SK-N-MC (cell line): ENCODE measurements at regions not wholly inside any gene's neighbourhood (a gene's known extent, or its start where the extent isn't known, plus 50 kb on each side); places are given as distances from the start of the nearest gene placed in this dataset.
"Not testable (repeated sequence)": the region's sequence is repeated elsewhere in the genome, so short reads cannot be mapped to it uniquely, and the experiment has no call there.

ENCODE experiments used
- DNase-seq: peaks from one replicate; pipeline ENCODE4 v3.0.0-alpha.2; 2011; ENCODE audit warnings: low read depth, low spot score
- H3K27ac ChIP-seq: fragments of 200-600 bp; sonication (generic); 2 replicates; pipeline ENCODE4 v1.5.1; 2016; ENCODE audit warnings: mixed run types
- H3K36me3 ChIP-seq: fragments of 200-600 bp; sonication (generic); 2 replicates; pipeline ENCODE4 v1.6.1; 2017; ENCODE audit warnings: antibody characterized with exemption, low read length, mixed read lengths; ENCODE audit not compliant: insufficient read depth
- H3K4me3 ChIP-seq: fragments of 200-600 bp; sonication (generic); 2 replicates; pipeline ENCODE4 v1.5.1; 2016
- H3K9ac ChIP-seq: fragments of 200-600 bp; sonication (generic); 2 replicates; pipeline ENCODE4 v1.8.0; 2017; ENCODE audit warnings: mixed run types, mixed read lengths; ENCODE audit not compliant: insufficient read length
- H3K9me3 ChIP-seq: fragments of 200-600 bp; sonication (generic); 2 replicates; pipeline ENCODE4 v1.6.1; 2017; ENCODE audit warnings: low read depth, mild to moderate bottlenecking, antibody characterized with exemption, low read length, moderate library complexity, mixed read lengths
- EZH2 ChIP-seq: fragments of 200-600 bp; sonication (generic); IDR thresholded peaks from one replicate; pipeline ENCODE4 v1.6.1; 2017; ENCODE audit warnings: antibody characterized with exemption
- FOXP2 ChIP-seq: optimal IDR thresholded peaks from 2 replicates; pipeline ENCODE3; 2011; ENCODE audit warnings: mild to moderate bottlenecking, moderate library complexity; ENCODE audit not compliant: insufficient read depth; ENCODE audit errors: extremely low read length, control extremely low read depth
- POLR2AphosphoS5 ChIP-seq: IDR thresholded peaks from 2 replicates; pipeline ENCODE4 v1.6.1; 2012; ENCODE audit warnings: mild to moderate bottlenecking, low read depth, low read length, borderline replicate concordance

GRCh38 chr7:125195156-125195555 is 265.5 kb upstream of the POT1 start:
- Histone ChIP-seq H3K9ac (no peak overlapping the region), H3K4me3 (no peak overlapping the region), H3K27ac (no peak overlapping the region), H3K36me3 (no peaks in the 10 kb centered on the region), H3K9me3 (no peaks in the 10 kb centered on the region)
- TF ChIP-seq POLR2AphosphoS5: no peak
- TF ChIP-seq FOXP2: no peak
- no peak for TF ChIP-seq EZH2
- DNase-seq: no peak

DNA sequence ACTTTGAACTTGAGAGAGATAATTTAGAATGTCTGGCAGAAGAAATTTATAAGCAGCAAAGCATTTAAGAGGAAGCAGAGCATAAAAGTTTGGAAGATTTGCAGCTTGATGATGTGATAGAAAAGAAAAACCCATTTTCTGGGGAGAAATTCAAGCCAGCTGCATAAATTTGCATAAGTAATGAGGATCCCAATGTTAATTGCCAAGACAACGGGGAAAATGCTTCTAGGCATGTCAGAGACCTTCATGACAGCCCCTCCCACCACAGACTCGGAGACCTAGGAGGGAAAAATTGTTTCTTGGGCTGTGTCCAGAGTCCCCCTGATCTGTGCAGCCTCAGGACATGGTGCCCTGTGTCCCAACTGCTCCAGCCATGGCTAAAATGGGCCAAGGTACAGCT is 263.6 kb upstream of the POT1 start:
- no peaks in the 10 kb centered on the region for H3K36me3 ChIP-seq
- H3K9me3 ChIP-seq: no peaks in the 10 kb centered on the region
- H3K9ac ChIP-seq: no peak overlapping the region
- no peak overlapping the region for H3K4me3 ChIP-seq
- no peak overlapping the region for H3K27ac ChIP-seq
- no peak for TF ChIP-seq EZH2
- no peak for TF ChIP-seq POLR2AphosphoS5
- DNase-seq: no peak

DNA sequence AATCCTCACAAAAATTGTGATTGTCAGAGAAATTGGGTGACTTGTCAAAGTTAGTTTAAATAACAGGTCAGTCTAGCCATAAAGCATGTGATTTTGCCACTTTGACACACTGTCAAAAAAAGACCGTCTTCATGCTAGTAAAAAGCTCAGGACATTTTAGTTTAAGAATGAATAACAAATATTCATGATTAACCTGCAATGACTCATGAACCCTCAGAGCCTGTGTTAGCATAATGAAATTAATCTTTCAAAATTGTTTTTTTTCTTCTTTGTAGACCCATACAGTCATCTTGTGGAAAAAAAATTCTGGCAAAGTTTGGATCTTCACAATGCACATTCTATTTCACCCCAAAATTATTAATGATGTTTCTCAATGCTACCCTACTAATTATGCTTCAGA is 255.2 kb upstream of the POT1 start:
- Histone ChIP-seq H3K27ac (no peak overlapping the region), H3K36me3 (no peaks in the 10 kb centered on the region), H3K9me3 (no peaks in the 10 kb centered on the region), H3K9ac (no peak overlapping the region), H3K4me3 (no peak overlapping the region)
- no peak for TF ChIP-seq FOXP2
- TF ChIP-seq POLR2AphosphoS5: no peak
- no peak for DNase-seq

DNA sequence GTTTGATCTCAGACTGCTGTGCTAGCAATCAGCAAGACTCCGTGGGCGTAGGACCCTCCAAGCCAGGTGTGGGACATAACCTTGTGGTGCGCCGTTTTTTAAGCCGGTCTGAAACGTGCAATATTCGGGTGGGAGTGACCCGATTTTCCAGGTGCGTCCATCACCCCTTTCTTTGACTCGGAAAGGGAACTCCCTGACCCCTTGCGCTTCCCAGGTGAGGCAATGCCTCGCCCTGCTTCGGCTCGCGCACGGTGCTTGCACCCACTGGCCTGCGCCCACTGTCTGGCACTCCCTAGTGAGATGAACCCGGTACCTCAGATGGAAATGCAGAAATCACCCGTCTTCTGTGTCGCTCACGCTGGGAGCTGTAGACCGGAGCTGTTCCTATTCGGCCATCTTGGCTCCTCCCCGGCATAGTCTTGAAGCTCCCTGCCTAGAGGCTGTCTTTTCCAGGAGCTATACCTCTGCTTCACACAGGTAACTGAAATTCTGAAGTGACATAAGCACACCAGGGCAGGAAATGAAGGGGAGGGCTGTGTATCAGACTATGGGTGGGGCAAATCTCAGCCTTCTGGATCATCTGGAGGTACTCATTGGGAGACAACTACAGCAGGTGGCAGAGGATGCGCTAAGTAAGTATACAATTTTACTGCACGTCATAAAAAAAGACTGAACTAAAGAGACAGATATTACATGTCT is 252.1 kb upstream of the POT1 start:
- not testable (repeated sequence) for H3K36me3 ChIP-seq, H3K9me3 ChIP-seq, DNase-seq, H3K4me3 ChIP-seq, H3K9ac ChIP-seq, H3K27ac ChIP-seq

- no peaks in the 10 kb centered on the region for H3K36me3 ChIP-seq
- H3K9me3 ChIP-seq: no peaks in the 10 kb centered on the region
- TF ChIP-seq FOXP2: no peak
- no peak for TF ChIP-seq POLR2AphosphoS5
- H3K9ac ChIP-seq: no peak overlapping the region
- H3K4me3 ChIP-seq: no peak overlapping the region
- DNase-seq: no peak
- H3K27ac ChIP-seq: no peak overlapping the region
Measured at GRCh38 chr7:125173571-125173970, 243.9 kb upstream of the POT1 start.

GRCh38 chr7:125169088-125169487 is 239.5 kb upstream of the POT1 start:
- TF ChIP-seq FOXP2 (no peak), POLR2AphosphoS5 (no peak), EZH2 (no peak)
- Histone ChIP-seq H3K9me3 (no peaks in the 10 kb centered on the region), H3K27ac (no peak overlapping the region), H3K4me3 (no peak overlapping the region), H3K36me3 (no peaks in the 10 kb centered on the region), H3K9ac (no peak overlapping the region)
- no peak for DNase-seq

DNA sequence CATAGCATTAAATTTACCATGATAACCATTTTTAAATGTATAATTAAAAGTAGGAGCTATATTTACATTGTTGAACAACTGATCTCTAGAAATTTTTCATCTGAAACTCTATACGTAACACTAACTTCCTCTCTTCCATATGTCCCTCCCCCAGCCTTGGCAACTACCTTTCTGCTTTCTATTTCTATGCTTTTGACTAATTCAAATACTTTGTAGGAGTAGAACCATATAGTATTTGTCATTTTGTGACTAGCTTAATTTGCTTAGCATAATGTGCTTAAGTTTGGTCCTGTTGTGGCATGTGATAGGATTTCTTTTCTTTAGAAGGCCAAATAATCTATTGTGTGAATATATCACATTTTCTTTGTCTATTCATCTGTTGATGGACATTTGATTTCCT is 225.3 kb upstream of the POT1 start:
- Histone ChIP-seq H3K27ac (no peak overlapping the region), H3K9ac (no peak overlapping the region), H3K9me3 (no peaks in the 10 kb centered on the region), H3K4me3 (no peak overlapping the region), H3K36me3 (no peaks in the 10 kb centered on the region)
- TF ChIP-seq POLR2AphosphoS5 (no peak), FOXP2 (no peak), EZH2 (no peak)
- DNase-seq: no peak

GRCh38 chr7:125149151-125149550 is 219.5 kb upstream of the POT1 start:
- no peaks in the 10 kb centered on the region for H3K36me3 ChIP-seq
- no peaks in the 10 kb centered on the region for H3K9me3 ChIP-seq
- DNase-seq: no peak
- H3K4me3 ChIP-seq: no peak overlapping the region
- no peak overlapping the region for H3K27ac ChIP-seq
- TF ChIP-seq POLR2AphosphoS5: no peak
- no peak for TF ChIP-seq FOXP2
- no peak for TF ChIP-seq EZH2
- no peak overlapping the region for H3K9ac ChIP-seq

DNA sequence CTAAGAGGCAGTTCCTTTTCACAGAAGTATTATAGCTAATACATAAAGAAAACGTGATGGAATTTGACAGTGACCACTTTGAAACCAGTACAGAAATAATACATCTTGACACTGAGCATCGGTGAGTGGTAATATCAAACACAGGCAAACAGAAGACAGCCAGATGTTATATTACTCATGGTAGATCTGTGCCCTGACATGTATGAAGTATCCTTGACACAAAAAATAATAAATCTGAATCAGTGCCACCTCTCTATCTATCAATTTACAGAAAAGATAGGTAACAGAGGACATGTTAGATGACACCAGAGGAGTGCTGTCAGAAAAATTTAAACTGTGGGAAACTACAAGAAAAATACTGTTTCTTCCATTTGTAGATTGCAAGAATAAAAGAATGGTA is 217.4 kb upstream of the POT1 start:
- H3K36me3 ChIP-seq: no peaks in the 10 kb centered on the region
- H3K4me3 ChIP-seq: no peak overlapping the region
- no peak for TF ChIP-seq POLR2AphosphoS5
- TF ChIP-seq EZH2: no peak
- TF ChIP-seq FOXP2: no peak
- H3K9me3 ChIP-seq: no peaks in the 10 kb centered on the region
- no peak overlapping the region for H3K9ac ChIP-seq
- no peak for DNase-seq
- no peak overlapping the region for H3K27ac ChIP-seq
